Parathyroid adenoma (tissue), 2 donors: ENCODE measurements at regions not wholly inside any gene's neighbourhood (a gene's known extent, or its start where the extent isn't known, plus 50 kb on each side); places are given as distances from the start of the nearest gene placed in this dataset.

ENCODE experiments used
- H2AFZ ChIP-seq: fragments of 300-600 bp; sonication (generic); one replicate; pipeline ENCODE4 v1.7.0; 2017; ENCODE audit warnings: antibody characterized with exemption, mild to moderate bottlenecking
- H3K27ac ChIP-seq: fragments of 300-600 bp; sonication (generic); one replicate; pipeline ENCODE4 v1.7.0; 2017
- H3K27me3 ChIP-seq: fragments of 300-600 bp; sonication (generic); one replicate; pipeline ENCODE4 v1.7.0; 2017; ENCODE audit warnings: low read length; ENCODE audit not compliant: control insufficient read depth, insufficient read depth
- H3K36me3 ChIP-seq: fragments of 300-600 bp; sonication (generic); one replicate; pipeline ENCODE4 v1.7.0; 2017; ENCODE audit warnings: low read length; ENCODE audit not compliant: control insufficient read depth, insufficient read depth
- H3K4me1 ChIP-seq: fragments of 300-600 bp; sonication (generic); one replicate; pipeline ENCODE4 v1.7.0; 2017; ENCODE audit warnings: control low read depth
- H3K4me2 ChIP-seq: fragments of 300-600 bp; sonication (generic); one replicate; pipeline ENCODE4 v1.7.0; 2017; ENCODE audit warnings: low read length
- H3K4me3 ChIP-seq: fragments of 300-600 bp; sonication (generic); one replicate; pipeline ENCODE4 v1.7.0; 2017; ENCODE audit warnings: low read depth, low read length
- H3K79me2 ChIP-seq: fragments of 300-600 bp; sonication (generic); one replicate; pipeline ENCODE4 v1.7.0; 2017; ENCODE audit warnings: control low read depth
- H3K9ac ChIP-seq: fragments of 300-600 bp; sonication (generic); one replicate; pipeline ENCODE4 v1.7.0; 2017; ENCODE audit warnings: mild to moderate bottlenecking
- H3K9me3 ChIP-seq: fragments of 300-600 bp; sonication (generic); one replicate; pipeline ENCODE4 v1.7.0; 2017; ENCODE audit warnings: low read length; ENCODE audit not compliant: control insufficient read depth
- CTCF ChIP-seq: fragments of 300-600 bp; sonication (generic); IDR thresholded peaks from one replicate; pipeline ENCODE4 v1.7.0; 2017; ENCODE audit warnings: antibody characterized with exemption, mild to moderate bottlenecking
- donor health status: primary hyperparathyroidism.

GRCh38 chr20:6691516-6691915, 76.0 kb upstream of the BMP2 start:
- Histone ChIP-seq H3K79me2 (no peaks in the 10 kb centered on the region), H3K27ac (no peak overlapping the region), H2AFZ (no peak overlapping the region)

GRCh38 chr20:6689339-6689973, 78.0 kb upstream of the BMP2 start:
- no peak for TF ChIP-seq CTCF

More at GRCh38 chr20:6691516-6691915, 76.0 kb upstream of the BMP2 start:
- no peak overlapping the region for H3K9ac ChIP-seq
- H3K4me2 ChIP-seq, result no peak overlapping the region
- no peak for TF ChIP-seq CTCF
- no peaks in the 10 kb centered on the region for H3K4me1 ChIP-seq
- H3K4me3 ChIP-seq, result no peak overlapping the region
- no peaks in the 10 kb centered on the region for H3K27me3 ChIP-seq
- no peaks in the 10 kb centered on the region for H3K36me3 ChIP-seq
- H3K9me3 ChIP-seq, result no peaks in the 10 kb centered on the region

GRCh38 chr20:6686171-6686570, 81.3 kb upstream of the BMP2 start:
- Histone ChIP-seq H2AFZ (no peak overlapping the region), H3K4me2 (no peak overlapping the region), H3K27ac (no peak overlapping the region), H3K4me3 (no peak overlapping the region), H3K79me2 (no peaks in the 10 kb centered on the region), H3K36me3 (no peaks in the 10 kb centered on the region), H3K9ac (no peak overlapping the region), H3K9me3 (no peaks in the 10 kb centered on the region), H3K4me1 (no peaks in the 10 kb centered on the region), H3K27me3 (no peaks in the 10 kb centered on the region)
- no peak for TF ChIP-seq CTCF

More at GRCh38 chr20:6689339-6689973, 78.0 kb upstream of the BMP2 start:
- Histone ChIP-seq H3K27ac (no peak overlapping the region), H3K4me3 (no peak overlapping the region), H3K27me3 (no peaks in the 10 kb centered on the region), H3K9me3 (no peaks in the 10 kb centered on the region), H3K79me2 (no peaks in the 10 kb centered on the region), H3K36me3 (no peaks in the 10 kb centered on the region), H2AFZ (no peak overlapping the region), H3K4me1 (no peaks in the 10 kb centered on the region), H3K9ac (no peak overlapping the region), H3K4me2 (no peak overlapping the region)

GRCh38 chr20:6685626-6686025, 81.9 kb upstream of the BMP2 start:
- no peak for TF ChIP-seq CTCF
- Histone ChIP-seq H3K4me3 (no peak overlapping the region), H2AFZ (no peak overlapping the region), H3K9ac (no peak overlapping the region), H3K79me2 (no peaks in the 10 kb centered on the region), H3K27ac (no peak overlapping the region), H3K4me2 (no peak overlapping the region), H3K9me3 (no peaks in the 10 kb centered on the region), H3K36me3 (no peaks in the 10 kb centered on the region), H3K4me1 (no peaks in the 10 kb centered on the region), H3K27me3 (no peaks in the 10 kb centered on the region)

- H3K9ac ChIP-seq, result no peak overlapping the region
- no peak for TF ChIP-seq CTCF
- no peak overlapping the region for H3K4me2 ChIP-seq
- no peaks in the 10 kb centered on the region for H3K9me3 ChIP-seq
- no peak overlapping the region for H3K4me3 ChIP-seq
- H3K27me3 ChIP-seq, result no peaks in the 10 kb centered on the region
- H3K27ac ChIP-seq, result no peak overlapping the region
- no peaks in the 10 kb centered on the region for H3K36me3 ChIP-seq
- H3K4me1 ChIP-seq, result no peaks in the 10 kb centered on the region
- no peaks in the 10 kb centered on the region for H3K79me2 ChIP-seq
- H2AFZ ChIP-seq, result no peak overlapping the region
Observed at GRCh38 chr20:6685181-6685582, 82.3 kb upstream of the BMP2 start.
